HG02885 (cell line): ENCODE measurements at regions not wholly inside any gene's neighbourhood (a gene's known extent, or its start where the extent isn't known, plus 50 kb on each side); places are given as distances from the start of the nearest gene placed in this dataset.
"Not testable (repeated sequence)": the region's sequence is repeated elsewhere in the genome, so short reads cannot be mapped to it uniquely, and the experiment has no call there.

Experiments used
- ATAC-seq: cut with Tn5 transposase; IDR thresholded peaks from one replicate; pipeline ENCODE4 v1.9.1; 2021; ENCODE audit warnings: mild to moderate bottlenecking; ENCODE audit not compliant: unreplicated experiment, poor library complexity

DNA sequence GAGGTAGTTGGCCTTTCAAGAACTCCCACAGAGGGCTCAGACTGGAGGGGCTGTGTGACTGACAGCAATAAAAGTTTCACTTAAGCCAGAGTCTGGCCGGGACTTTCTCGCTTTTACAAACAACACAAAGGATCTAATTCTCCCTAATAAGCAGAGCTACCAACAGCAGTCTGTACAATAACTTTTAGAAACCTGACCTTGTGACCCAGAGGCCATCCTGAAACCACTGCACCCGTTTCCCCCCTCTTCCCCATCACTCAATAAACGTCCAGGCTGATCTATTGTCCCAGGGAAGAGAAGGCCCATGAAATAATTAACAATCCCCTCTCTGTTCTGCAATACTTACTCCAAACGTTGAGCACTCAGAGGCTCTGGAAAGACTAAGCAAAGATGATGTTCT lies 442.4 kb downstream of the ZIC3 start:
- no peak for ATAC-seq

DNA sequence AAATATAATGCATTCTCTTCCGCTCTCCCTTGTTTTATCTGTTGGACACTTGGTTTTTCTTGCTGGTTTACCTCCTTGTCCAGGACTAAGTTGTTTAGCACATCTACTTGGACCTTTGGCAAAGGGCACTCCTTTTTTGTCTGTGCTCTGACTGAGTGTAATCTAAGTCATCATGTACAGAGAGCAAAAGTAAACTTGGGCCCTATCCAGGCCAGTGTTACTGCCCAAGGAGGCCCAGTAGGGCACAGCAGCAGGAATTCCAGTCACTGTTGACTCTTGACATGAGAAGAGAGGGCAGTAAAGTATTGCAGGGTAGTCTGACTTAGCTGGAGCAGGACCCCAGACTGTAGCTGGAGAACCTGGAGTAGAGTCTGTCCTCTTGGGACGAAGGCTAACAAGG lies 445.5 kb downstream of the ZIC3 start:
- no peak for ATAC-seq

DNA sequence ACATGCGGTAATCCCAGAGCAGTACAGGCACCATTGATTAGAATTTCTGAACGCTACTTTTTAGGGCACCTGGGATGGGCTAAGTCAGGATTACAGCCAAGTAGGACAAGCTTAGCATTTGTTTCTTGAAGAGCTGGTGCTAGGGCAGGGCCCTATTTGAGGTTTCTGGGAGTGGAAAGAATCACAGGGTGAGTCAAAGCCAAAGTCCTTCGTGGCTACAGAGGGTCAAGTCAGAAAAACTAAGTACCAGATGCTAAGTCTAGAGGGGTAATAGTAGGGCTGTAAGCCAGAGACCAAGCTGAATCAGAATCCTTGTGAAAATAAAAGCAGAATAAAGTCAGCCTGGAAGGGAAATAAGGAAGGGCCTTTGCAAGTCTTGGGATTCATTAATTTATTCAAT lies 448.6 kb downstream of the ZIC3 start:
- ATAC-seq, result no peak

DNA sequence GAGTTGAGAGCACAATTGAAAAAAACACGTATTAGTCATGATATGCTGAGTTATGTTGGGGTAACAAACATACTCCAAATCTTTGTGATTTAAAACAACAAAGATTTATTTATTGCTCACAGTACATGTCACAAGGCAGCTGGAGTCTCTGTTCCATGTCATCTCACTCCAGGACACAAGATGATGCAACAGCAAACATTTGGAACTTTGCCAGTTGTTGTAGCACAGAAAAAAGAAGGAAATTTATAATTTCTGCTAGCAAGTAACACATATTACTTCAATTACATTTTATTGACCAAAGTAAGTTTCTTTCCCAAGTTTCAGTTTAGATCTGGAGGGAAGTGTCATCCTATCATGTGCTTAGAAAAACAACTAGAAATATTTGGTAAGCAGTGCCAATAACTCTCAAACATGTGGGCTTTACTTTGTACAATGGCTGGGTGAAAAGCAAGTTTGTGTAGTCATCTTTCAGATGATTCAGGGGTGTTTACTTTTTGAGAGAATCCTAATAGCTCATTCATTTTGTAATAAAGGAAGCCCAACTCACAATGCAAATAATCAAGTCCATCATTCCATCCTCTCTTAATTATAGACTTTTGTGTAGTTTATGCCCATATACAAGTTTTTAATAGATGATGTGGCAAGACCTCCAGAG lies 452.3 kb downstream of the ZIC3 start:
- no peak for ATAC-seq

DNA sequence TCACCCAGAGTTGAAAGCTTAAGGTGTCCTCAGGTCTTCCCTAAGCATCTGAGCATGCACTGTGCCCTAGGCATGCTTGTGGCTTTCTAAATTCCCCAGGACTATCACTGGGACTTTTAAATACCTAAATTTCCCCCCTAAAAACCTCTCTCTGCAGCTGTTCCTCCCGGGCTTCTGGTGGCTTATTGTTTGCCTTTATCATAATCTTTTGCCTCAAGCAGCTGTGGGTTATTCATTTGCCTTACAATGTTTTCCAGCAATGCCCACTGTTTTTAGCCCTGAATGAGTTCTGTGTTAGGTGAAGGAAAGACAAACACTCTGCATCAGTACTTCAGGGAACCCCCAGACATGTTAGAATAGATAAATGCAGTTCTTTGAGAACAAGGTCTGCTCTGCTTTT lies 455.0 kb downstream of the ZIC3 start:
- ATAC-seq, result no peak

DNA sequence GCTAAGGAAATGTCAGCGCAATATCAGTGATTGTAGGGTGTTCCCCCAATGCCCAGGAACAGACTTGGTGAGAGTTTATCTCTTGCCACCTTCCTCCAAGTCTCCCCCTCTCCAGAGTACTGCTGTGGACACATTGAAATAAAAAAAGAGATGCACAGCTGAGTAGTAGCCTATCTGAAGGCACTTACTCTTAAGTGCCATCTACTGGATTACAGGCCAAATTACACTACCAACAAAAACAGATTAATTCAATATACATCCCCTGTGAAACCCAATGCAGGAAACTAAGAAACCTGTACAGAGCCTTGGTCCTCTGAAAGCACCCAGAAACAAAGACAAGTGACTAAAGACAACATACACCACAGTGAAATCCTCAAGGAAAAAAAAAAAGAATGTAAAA lies 460.3 kb downstream of the ZIC3 start:
- peak; percentile 76 for ATAC-seq

DNA sequence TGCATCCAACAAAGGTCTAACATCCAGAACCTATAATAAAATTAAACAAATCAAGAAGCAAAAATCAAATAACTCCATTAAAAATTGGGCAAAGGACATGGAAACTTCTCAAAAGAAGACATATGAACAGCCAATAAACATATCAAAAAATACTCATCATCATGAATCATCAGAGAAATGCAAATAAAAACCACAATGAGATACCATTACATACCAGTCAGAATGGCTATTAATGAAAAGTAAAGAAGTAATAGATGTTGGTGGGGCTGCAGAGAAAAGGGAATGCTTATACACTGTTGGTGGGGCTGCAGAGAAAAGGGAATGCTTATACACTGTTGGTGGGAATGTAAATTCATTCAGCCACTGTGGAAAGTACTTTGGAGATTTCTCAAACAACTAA lies 465.8 kb downstream of the ZIC3 start:
- ATAC-seq, result no peak

DNA sequence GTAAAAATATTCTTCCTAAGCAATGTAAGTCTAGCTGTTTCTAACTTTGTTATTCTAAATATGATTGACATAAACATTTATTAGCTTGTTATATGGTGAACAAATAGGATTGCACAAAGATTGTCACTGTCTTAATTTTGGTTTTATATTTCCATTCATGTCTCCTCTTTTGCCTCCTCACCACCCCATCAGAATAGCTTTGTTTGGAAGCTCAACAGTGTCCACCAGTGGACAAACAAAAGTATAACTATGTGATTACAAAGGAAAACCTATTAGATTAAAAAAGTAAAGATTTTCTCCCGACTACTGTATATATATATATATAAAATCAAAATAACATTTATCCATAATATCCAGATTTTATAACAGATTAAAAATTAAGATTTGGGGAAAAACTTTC lies 468.2 kb downstream of the ZIC3 start:
- no peak for ATAC-seq

DNA sequence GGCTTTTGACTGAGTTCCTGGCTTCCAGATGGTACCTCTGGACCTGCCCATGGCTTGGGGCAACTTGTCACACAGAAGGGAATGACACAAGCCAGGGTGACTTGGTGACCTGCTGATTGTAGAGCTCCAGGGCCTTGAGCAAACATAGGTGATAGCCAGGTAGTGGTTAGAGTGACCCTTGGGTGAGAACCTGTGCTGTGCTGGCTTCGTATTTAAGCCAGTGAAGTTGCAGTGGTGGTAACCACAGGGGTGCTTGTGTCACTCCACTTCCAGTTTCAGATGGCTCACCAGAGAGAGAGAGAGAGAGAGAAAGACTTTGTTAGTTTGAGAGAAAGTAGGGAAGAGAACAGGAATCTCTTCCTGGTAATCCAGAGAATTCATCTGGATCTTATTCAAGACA lies 471.6 kb downstream of the ZIC3 start:
- ATAC-seq, result no peak

DNA sequence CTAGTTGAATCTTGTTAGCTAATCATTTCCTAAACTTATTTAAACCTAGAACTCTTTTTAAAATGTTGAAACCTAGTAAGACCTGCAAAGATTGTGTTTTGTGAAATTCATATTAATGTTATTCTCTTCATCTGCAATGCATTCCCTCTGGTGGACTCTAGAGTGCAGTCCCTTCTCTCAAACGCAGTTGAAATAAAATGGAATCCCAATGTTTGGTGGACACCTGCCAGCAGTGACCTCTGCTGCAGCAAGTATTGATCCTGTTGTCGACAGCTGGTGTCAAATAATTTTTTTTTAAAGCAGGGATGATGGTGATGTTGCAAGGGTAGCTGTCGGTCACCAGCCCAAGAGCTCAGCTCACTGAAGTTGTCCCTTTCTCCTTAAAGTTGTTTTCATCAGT lies 492.0 kb downstream of the ZIC3 start:
- no peak for ATAC-seq

DNA sequence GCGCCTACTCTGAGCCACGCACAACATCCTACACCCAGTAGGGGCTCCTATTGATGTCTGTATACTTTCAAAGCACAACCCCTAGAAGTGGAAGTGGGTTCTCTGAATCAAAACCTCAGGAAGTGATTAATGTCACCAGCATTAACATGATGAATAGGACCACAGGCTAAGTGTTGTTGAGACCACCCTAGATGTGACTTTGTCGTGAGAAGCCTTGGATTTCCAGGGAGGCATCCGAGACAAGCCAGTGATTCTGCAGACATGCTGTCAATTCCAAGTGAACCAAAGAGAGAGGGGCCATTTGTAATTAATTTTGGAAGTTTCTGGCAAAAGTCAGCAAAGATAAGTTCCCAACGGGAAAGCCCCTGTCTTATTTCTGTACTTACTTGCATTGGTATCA lies 493.0 kb downstream of the ZIC3 start:
- no peak for ATAC-seq

DNA sequence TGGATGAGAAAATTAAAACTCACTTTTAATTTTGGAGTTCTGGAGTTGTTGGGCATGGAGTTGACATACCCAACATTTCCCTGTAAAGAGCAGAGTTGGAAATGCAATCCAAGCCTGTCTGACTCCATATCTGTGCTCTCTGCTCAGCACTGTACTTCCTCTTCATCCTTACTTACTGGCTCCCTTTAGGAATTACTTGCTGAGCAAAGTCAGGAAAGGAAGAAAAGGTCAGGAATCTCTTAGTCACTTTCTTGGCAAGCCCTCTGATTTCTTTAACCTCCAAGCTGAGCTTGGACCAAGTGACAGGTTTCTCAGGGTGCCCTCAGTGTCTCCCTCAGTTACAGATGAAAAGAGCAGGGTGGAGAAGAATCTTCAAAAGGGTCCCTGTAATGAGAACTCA lies 501.5 kb downstream of the ZIC3 start:
- no peak for ATAC-seq

DNA sequence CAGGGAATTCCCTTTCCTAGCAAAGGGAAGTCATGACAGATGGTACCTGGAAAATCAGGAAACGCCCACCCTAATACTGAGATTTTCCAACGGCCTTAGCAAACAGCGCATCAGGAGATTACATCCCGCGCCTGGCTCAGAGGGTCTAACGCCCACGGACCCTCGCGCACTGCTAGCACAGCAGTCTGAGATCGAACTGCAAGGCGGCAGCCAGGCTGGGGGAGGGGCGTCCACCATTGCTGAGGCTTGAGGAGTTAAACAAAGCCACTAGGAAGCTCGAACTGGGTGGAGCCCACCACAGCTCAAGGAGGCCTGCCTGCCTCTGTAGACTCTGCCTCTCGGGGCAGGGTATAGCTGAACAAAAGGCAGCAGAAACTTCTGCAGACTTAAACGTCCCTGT lies 507.7 kb downstream of the ZIC3 start:
- no peak for ATAC-seq

DNA sequence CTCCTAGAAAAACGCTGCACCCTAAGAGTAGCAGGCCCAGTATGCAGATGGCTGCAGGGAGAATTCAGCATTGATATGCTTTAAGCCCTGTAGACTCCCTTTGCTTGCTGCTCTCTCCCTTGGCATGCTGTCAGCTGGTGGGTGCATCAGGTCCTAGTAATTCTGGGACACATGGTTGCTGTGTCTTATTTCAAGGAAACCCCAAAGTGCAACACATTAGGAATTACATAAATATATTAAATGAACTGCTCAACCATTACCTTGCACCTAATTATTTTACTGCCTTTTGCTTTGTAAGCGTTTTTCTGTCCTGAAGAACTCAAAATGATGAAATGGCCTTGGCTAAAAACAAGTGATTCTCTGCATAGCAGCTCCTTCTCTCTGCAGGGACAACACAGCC lies 516.3 kb downstream of the ZIC3 start:
- no peak for ATAC-seq

DNA sequence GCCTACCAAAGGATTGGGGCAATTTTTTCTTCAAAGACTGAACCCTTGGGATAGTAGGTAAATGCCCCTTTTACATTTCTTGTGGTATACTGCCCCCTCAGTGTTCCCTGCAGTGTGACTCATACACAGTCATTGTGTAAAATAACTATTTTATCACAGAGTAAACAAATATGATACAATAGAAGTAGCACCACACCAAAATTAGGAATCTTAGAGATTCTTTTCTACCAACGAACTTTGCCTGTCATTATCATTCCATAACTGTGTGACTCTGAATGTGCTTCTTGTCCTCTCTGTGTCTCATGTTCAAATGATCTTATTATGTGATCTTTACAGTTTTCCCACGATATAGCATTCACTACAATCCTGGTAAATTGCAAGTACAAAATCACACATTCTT lies 517.0 kb downstream of the ZIC3 start:
- no peak for ATAC-seq

DNA sequence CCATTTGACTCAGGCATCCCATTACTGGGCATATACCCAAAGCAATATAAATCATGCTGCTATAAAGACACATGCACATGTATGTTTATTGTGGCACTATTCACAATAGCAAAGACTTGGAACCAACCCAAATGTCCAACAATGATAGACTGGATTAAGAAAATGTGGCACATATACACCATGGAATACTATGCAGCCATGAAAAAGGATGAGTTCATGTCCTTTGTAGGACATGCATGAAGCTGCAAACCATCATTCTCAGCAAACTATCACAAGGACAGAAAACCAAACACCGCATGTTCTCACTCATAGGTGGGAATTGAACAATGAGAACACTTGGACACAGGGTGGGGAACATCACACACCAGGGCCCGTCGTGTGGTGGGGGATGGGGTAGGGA lies 545.0 kb downstream of the ZIC3 start:
- ATAC-seq, result not testable (repeated sequence)

DNA sequence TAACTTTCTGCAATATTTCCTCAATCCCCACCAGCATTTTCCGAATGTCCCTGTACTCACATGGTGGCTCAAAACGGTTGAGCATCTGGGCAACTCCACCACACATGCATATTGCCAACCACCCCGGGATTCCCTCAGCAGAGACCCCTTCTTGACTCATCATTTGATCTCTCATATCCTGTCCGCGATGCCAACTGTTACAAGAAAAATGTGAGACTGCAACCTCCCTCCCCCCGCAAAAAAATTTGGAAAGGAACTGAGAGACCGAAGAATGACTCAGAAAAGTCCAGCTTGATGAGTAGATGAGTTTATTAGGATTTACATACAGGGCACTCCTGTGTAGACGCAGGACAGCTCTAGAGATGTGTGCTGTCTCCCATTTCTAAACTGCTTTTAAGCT lies 561.4 kb downstream of the ZIC3 start:
- ATAC-seq, result no peak

DNA sequence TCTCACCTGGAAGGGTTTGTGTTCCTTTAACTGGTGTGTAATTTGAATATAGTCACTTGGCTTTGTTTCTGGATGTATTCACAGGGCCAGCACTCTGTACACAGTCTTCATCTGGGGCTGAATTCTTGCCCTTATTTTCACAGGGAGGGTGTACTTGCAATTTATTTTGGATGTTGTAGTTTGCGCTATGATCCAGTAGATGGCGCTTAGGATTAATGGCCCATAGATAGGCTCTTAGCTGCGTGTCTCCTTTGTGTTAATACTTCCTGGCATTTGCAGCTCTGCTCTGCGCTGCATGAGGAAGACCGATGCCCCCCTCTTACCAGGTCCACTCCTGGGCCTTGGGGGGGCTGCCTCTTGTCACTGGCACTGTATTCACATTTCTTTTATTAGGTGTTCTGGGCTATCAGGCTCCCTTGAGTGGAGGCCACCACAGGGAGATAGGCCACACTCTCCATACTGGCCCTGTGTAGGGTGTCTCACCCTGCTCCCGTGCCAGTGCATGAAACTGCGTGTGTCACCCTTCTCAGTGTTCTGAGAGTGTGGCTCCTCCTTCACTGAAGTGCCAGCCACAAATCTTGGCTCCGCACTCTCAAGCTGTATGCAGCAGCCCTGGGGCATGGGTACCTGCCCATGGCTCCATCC lies 562.2 kb downstream of the ZIC3 start:
- ATAC-seq, result peak; percentile 94

DNA sequence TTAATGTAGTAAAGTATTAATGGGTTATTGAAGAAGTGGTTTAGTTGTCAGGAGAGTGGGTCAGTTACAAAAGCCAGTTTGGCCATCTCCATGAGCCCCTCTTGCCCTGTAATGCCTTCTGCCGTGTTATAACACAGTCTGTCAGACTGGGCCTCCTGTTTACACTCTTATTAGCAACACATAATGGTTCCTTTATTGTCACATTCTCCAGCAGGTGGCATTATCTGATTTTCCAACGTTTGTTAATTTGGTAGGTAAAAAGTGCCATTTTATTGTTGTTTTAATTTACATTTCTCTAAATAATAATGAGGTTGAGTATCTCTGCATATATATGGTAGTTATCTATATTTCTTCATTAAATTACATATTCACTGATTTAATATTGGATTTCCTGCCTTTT lies 560.8 kb downstream of the FGF13 start:
- peak; percentile 66 for ATAC-seq

DNA sequence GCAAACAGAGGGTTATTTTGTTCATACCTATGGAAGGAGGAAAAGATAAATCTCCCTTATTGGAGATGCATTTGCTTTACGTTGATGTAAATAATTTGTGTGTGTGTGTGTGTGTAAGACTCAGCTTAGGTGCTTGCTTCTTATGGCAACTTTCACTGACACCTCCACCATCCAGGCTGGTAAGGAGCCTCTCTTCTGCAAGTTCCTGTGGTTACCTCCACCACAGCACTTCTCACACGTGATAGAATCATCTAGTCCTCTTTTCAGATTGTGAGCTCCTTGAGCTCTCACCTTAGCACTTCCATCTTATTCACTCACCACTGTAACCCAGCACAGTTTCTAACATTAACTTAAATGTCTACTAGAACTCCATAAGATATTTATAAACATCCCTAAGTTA lies 553.7 kb downstream of the FGF13 start:
- no peak for ATAC-seq

DNA sequence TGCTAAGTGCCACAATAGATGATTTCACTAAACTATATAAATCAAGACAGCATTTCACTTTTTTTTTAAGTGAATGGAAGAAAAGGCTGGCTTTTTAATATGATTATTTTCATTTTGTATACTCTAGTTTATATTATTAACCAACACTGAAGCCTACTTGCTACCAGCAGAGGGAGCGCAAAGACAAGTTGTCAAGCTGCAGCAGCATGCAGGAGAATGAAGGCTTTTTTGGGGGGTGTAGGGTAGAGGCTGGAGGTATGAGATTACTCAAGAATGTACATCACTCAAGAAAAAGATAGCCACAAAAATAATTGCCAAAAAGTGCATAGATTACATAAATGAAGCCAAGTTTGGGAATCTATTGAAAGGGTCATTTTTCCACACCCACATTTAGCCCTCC lies 519.5 kb downstream of the FGF13 start:
- ATAC-seq, result peak; percentile 53

DNA sequence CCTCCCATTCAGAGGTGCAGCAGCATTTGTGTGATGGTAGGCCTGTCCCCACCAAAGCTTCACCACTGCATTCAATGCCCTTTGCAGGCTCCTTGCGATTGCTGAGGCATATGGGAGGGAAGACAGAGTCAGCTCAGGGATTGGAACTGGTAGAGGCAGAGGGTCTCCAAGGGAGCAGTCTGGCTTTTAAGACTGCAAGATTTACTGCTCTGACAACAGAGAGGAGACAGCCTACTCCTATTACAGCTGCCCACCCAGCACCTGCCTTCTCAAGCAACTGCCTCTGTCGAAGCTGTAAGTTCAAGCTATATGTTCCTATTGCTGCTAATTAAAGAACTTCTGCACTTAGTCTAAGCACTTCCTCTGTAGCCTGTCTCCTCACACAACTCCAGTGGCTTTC lies 481.8 kb downstream of the FGF13 start:
- no peak for ATAC-seq
